ENCODE measurements at regions not wholly inside any gene's neighbourhood (a gene's known extent, or its start where the extent isn't known, plus 50 kb on each side); places are given as distances from the start of the nearest gene placed in this dataset.
"Not testable (repeated sequence)": the region's sequence is repeated elsewhere in the genome, so short reads cannot be mapped to it uniquely, and the experiment has no call there.

DNA sequence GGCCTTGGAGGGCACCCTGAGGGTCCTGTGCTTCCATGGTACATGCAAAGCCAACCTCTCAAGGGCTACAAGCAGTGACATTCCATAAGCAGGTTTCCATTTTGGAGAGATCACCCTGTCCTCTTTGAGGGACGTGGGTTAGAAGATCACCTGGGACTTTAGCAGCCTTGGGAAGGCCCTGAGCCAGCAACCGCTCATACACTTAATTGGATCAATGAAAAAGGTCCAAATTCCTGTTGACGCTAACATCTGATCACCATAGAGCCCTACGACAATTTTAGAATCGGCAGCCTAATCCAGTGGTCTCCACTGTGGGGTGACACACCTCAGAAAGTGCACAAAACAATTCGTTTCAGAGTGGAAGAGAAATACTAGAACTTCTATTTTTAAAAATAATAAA lies 196.0 kb upstream of the NR3C1 start:
- DNase-seq (ENCODE audit: low read depth in 4 of 4, low spot score in 3 of 4) = no peak

DNA sequence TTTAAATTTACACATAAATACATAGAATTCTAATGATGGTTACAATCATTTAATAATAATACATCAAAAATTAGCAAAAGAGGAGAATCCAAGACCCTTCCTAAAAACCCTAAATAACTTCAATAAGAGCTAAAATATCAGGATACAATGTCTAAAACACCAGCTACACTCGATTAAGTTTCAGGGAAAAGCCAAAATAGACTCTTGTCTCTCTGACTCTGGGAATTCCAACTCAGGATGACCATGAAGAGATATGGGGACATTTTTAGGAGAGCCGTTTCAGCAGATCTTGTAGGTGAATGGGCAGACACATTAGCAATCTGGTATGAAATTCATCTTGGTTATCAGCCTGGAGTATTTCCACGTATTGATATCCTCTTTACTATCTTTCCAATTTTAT lies 193.3 kb upstream of the NR3C1 start:
- DNase-seq (ENCODE audit: low read depth in 4 of 4, low spot score in 3 of 4) = no peak

DNA sequence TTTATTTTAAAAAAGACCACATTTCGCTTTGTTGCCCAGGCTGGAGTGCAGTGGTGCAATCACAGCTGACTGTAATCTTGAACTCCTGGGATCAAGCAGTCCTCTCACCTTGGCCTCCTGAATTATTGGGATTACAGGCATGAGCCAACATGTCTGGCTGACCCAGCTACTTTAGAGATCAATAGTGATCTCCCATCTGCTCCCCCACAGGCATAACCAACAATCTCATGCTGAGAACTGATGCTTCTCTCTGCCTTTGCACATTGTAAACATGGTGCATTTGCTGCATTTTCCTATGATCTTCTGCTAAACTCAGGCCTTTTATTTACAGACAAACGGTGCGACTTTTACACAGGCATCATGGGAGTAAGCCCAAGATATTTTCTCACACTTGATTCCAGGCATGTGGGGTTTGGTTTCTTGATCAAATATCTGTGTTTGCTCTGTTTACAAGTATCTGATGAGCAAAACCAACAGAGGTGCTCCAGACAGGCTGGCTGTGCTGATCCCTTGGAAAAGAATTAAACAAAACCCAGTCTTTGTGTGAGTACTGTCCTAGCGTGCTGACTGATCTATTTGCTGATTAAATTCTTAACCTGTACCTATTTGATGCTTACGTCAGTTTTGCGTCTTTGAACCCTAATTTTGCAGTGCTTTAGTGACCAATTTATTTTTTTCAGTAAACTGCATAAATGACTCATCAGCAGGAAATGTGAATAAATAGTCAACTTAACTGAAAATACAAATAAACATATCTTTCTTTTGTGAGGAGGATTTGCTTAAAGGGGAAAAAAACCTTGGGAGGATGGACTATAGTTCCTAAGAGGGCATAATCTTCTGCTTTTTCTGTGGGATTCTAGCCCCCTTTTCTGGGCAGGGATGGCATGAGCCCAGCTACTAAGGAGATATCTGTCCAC lies 191.7 kb upstream of the NR3C1 start:
- no peak for DNase-seq (ENCODE audit: low read depth in 4 of 4, low spot score in 3 of 4)

DNA sequence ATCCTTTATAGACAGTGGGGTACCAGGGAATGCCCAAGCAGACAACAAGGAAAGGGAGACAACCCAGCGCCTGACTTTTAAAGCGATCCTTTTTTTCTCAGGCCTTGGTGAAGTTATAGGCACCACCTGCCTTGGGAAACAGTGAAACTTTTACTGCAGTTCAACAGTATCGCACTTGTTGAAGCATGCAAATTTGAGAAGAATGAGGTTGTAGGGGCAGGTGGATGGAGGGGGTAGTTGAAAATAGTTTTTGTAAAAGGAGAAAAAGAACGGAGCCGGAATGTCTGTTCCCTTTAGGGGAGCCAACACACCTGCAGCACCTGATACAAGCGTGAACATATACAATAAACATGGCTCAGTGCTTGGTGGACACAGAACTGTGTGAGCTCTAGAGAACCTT lies 190.2 kb upstream of the NR3C1 start:
- DNase-seq (ENCODE audit: low read depth in 4 of 4, low spot score in 3 of 4) = no peak

DNA sequence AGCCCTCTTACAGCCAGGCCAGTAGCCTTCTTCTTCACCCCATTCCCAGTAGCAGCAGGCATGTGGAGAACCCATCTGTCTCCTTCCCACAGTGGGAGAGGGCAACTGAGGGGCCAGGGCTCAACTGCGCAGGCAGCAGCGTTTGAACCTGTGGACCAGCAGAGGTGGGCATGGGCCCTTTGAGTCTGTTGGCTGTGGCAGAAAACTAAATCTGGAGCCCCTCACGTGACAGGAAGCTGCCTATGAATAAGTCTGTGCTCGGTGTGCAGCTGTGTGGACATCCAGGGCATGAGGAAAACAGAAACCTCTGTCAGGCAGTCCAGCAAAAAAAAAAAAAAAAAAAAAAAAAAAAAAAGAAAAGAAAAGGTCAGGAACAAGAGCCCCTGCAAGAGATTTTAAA lies 189.2 kb upstream of the NR3C1 start:
- DNase-seq (ENCODE audit: low read depth in 4 of 4, low spot score in 3 of 4) = no peak

DNA sequence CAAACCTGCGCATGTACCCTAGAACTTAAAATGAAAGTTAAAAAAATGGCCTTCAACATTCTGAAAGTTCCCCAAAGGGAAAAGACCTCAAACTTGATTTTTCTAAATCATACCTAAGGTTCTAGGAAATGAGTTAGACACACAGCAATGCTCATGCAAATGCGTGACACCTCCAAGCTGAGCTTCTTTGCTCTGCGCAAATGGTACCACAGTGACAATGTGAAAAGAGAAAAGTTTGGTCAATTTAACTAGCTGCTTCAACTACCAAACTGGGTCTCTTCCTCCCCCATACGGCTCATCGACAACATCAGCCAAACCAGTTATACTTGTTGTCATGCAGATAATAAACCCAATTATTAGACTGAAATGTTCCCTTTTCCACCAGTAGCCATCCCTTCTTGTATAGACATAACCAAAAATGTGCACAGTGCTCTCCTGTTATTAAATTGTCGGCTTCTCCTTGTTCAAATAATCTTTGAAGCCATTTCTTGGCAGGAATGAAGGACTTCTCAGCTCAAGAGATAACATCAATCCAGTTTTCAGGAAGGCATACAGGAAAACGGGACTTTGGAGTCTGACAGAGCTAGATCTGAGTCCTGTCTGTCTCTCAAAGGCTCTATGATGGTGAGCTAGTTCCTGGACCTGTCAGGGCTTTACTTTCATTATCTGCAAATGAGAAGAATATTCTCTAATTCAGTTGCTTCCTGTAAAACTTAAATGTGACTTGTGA lies 185.6 kb upstream of the NR3C1 start:
- DNase-seq (ENCODE audit: low read depth in 4 of 4, low spot score in 3 of 4) = no peak

DNA sequence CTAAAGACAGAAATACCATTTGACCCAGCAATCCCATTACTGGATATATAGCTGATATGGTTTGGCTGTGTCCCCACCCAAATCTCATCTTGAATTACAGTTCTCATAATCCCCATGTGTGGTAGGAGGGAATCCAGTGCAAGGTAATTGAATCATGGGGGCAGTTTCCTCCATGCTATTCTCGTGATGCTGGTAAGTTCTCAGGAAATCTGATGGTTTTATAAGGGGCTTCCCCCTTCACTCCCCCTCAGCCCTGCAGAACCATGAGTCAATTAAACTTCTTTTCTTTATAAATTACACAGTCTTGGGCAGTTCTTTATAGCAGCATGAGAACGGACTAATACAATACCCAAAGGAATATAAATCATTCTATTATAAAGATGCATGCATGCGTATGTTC lies 184.6 kb upstream of the NR3C1 start:
- DNase-seq (ENCODE audit: low read depth in 4 of 4, low spot score in 3 of 4) = not testable (repeated sequence)

DNA sequence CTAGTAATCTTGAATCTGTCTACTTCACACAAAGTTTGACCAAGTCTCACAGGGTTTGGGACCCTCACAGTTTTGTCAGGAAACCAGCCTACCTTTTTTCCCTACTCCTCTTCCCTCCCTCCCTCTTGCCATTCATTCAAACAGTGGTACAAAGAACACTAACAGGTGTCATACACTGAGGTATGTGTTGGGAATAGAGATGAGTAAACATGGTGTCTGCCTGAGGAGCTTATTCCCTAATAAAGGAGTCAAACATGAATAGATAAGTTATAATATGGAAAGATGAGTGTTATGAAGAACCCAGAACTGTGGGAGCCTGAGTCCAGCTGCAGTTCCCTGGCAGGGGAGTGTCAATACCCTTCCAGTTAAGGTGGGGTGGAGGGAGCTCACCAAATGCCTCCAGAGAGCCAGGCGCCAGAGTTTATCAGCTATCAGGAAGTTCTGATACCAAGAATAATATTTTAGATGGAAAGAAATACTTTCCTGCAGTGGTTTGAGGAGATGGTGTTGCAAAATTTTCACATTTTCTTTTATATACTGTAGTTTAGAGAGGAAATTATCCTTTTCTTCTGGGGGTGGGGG lies 183.4 kb upstream of the NR3C1 start:
- DNase-seq (ENCODE audit: low read depth in 4 of 4, low spot score in 3 of 4) = no peak

DNA sequence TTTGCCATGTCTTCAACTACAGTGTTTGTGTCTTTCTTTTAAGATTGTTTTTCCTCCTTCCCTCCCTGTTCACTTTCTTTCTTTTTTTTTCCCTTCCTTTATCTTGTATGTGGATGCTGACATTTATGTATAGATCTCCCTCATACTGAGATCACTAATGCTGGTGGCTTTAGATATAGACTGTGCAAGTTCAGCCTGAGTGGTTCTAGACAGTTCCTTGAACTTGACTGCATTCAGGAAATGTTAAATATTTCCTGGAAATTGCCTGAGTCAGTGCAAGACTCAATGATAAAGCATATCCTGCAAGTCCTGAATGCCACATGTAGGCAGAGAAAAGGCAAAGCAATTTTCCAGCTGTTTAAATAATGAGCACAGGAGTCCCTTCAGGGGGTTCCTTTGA lies 182.5 kb upstream of the NR3C1 start:
- DNase-seq (ENCODE audit: low read depth in 4 of 4, low spot score in 3 of 4) = no peak

DNA sequence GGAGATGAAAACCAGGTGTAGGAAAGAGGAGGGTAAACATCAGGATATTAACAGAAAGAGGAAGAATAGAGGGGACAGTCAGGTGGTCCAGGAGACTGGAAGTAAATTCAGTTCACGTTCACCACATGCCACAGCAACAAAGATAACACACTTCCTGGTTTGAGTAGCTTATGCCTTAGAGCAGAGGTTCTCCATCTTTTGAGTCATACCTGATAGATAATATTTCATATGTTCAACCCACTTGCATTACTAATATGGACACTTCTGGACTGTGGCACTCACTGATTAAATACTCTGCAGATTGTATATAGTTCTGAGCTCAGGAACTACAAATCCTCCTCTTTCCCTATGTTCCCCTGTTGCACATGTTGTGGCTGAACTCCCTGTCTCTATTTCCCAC lies 179.9 kb upstream of the NR3C1 start:
- no peak for DNase-seq (ENCODE audit: low read depth in 4 of 4, low spot score in 3 of 4)

DNA sequence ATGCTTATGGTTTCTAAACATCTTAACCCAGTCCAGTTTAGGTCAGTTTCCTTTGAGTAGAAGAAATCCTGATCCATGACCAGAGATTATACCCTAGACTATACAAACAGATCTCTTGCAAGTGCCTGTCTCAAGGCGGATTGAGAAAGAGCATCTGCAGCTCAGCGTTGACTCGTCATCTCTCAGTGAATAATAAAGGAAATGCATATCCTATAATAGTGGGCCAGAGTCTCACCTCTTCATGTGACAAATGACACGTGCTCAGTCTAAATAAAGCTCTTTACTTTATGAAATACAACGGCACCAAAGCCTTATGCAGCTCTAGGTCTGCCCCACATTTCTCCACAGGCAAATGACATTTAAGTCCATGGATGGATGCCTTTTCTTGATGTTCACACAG lies 179.4 kb upstream of the NR3C1 start:
- DNase-seq (ENCODE audit: low read depth in 4 of 4, low spot score in 3 of 4) = no peak

DNA sequence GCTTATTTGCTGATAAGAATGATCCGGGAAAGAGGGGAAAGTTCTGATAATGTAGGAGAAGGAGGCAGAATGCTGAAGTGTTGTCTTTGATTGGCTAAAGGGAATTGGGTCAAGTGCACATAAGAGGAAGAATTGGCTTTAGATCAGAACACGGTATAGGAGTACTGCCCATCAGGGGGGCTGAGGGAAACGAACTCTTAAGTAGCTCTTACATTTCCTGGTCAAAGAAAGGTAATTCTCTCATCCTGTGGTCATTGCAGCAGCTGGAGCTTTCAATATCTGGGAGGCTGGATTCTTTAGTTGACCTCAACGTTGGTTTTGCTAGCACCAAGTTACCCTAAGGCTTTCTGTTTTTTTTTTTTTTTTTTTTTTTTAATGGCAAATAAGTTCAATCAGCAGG lies 178.7 kb upstream of the NR3C1 start:
- DNase-seq (ENCODE audit: low read depth in 4 of 4, low spot score in 3 of 4) = no peak

DNA sequence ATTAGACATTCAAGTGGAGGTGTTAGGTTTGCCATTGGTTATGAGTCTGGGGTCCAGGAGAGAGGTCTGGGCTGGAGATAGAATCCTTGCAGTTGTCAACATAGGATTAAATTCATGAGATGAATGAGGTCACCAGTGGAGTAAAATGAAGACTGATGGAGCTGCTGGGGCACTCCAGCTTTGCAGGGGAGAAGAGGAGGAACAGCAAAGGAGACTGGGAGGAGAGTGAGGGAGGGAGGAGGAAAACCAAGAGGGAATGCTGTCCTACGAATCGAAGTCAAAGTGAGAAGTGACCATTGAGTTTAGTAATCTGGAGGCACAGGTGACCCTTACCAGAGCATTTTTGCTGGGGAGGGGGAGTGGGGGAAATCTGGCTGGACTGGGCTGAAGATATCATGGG lies 178.2 kb upstream of the NR3C1 start:
- no peak for DNase-seq (ENCODE audit: low read depth in 4 of 4, low spot score in 3 of 4)

DNA sequence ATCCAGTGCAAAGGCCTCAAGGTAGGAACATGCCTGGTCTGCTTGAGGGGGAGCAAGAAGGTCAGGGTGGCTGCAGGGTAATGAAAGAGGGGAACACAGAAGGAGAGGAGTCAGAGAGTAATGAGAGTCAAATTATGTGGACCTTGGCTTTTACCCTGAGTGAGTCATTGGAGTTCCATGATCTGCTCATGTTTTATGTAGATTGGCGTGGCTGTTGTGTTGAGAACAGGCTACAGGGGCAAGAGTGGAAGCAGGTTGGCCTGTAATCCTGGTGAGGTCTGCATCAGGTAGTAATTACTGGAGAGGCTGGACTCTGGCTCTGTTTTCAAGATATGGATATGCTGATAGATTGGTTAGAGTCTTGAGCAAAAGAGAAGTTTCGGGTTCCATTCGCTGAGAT lies 177.7 kb upstream of the NR3C1 start:
- DNase-seq (ENCODE audit: low read depth in 4 of 4, low spot score in 3 of 4) = no peak

DNA sequence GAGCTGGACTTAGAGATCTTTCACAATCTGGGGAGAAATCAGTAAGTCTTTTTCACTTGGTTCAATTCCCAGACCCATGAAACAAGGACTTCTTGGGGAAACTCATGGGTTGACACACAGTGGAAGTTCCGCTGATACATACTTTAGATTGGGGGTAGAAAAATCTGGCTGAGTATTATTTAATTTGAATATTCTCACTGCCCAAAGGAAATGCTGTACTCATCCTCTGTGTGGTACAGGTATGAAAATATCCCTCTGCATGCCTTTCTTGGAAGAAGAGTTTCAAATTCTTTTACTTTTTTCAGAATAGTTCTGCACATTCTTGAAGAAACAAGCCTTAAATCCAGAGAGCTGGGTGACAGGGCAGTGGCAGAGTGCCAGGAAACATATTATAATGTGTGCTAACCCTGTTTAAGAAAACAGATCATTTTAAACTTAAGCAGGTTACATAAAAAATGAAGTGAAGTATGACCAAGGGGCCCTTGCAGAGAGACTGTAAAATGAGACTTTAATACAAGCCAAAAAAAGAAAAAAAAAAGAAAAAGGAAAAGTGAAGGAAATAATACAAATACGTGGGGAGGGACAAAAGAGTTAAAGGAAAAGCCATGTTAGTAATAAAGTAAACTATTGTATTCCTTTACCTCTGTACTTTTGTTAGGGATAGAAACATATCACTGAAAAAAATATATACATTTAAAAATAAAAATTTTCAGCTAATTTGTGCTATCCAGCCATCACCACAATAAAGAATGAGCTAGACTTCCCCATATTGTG lies 173.4 kb upstream of the NR3C1 start:
- DNase-seq (ENCODE audit: low read depth in 4 of 4, low spot score in 3 of 4) = peak; percentile 37 to 57 (median 44)

DNA sequence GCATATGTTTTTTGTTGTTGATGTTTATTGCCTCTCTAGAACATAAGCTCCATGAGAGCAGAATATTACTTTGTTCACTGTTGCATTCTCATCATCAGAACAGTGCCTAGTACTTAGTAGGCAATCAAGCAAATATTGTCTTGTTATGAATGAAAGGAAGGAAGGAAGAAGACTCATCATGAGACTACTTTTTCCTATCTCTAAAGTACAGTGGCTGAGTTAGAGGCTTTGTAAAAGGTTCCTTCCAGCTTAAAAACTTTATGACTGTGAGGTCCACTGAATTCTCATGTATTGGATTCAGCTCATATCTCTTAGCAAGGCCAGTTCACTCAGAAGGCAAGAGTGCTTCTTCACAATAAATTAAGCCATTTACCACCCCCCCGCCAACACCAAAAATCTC lies 171.8 kb upstream of the NR3C1 start:
- DNase-seq (ENCODE audit: low read depth in 4 of 4, low spot score in 3 of 4) = no peak

DNA sequence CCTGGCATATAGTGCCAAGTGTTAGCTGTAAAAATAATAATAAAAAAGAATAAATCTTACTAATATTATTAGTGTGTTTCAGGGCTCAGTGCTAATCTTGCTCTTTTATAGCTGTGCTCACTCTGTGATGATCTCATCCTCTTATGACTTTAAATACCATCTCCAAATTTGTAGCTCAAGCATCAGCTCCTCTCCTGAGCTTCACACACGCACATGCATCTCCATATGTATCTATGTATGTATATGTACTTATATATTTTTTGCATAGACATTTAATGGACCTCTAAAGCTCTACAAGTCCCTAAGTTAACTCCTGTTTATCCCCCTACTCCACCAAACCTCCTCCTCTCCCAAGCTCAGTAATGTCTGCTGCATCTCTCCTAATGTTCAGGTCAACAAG lies 170.8 kb upstream of the NR3C1 start:
- no peak for DNase-seq (ENCODE audit: low read depth in 4 of 4, low spot score in 3 of 4)

DNA sequence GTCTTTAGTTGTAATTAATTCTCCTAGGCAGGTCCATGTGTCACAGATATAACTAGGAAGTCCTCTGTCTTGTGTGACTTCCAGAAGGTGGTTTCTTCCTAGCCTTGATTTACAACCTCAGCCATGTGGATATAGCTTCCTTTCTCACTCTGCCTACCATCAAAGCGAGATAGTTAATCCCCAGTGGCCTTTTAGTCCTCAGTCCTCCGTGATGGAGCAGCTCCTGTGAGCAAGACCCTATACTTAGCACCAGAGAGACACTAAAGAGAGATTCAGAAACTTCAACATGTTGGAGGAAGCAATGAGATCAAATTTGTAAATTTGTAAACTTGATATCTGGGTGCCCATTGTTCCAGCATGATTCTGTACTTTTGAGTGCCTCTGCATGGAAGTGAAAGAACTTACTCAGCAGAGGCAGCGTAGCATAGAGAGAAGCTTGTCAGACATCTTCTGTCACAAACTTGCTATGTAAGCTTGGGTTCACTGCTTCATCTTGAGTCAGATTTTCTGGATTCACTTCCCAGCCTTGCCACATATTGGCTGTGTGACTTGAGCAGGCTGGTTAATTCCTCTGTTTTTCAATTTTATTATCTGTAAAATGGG lies 170.2 kb upstream of the NR3C1 start:
- DNase-seq (ENCODE audit: low read depth in 4 of 4, low spot score in 3 of 4) = no peak

DNA sequence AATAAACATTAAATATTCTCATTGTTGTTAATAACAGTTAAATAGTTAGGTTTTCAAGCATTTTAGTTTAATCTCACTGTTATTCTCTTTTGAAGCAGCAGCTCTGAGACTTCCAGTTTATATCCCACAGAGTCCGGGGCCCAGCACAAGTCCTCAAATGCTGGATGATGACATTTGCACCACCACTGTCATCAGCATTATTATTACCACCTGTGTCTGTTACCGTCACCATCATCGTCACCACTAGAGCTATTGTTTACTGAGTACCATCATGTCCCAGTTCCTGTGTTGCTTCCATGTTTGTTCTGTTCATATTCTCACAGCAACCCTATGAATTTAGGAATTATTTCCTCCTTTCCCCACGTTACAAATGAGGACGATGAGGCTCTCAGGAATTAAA lies 169.2 kb upstream of the NR3C1 start:
- DNase-seq (ENCODE audit: low read depth in 4 of 4, low spot score in 3 of 4) = no peak

Data from left renal pelvis (tissue), 4 donors.